Astrocyte of the hippocampus (primary cell): ENCODE measurements at regions not wholly inside any gene's neighbourhood (a gene's known extent, or its start where the extent isn't known, plus 50 kb on each side); places are given as distances from the start of the nearest gene placed in this dataset.
"Not testable (repeated sequence)": the region's sequence is repeated elsewhere in the genome, so short reads cannot be mapped to it uniquely, and the experiment has no call there.

Experiments
- DNase-seq: peaks from one replicate; pipeline ENCODE4 v3.0.0; 2011; ENCODE audit warnings: low read depth, low spot score

DNA sequence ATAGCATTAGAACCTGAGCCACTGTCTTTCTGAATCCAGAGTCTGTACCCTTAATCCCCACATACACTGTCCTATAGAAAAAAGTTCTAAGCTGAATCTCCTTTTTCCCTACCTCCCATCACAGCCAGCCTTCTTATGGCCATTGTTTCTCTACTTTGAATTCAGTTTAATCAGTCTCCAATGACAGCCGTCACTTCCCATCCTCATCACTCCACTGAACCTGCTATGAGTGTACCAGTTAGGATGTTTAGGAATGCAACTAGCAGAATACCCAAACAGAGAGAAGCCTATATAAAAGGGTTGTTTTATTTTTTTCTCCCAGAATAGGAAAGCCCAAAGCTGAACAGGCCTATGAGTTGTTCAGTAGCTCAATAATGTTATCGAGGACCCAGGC, 220.4 kb upstream of the NREP start:
- no peak for DNase-seq

DNA sequence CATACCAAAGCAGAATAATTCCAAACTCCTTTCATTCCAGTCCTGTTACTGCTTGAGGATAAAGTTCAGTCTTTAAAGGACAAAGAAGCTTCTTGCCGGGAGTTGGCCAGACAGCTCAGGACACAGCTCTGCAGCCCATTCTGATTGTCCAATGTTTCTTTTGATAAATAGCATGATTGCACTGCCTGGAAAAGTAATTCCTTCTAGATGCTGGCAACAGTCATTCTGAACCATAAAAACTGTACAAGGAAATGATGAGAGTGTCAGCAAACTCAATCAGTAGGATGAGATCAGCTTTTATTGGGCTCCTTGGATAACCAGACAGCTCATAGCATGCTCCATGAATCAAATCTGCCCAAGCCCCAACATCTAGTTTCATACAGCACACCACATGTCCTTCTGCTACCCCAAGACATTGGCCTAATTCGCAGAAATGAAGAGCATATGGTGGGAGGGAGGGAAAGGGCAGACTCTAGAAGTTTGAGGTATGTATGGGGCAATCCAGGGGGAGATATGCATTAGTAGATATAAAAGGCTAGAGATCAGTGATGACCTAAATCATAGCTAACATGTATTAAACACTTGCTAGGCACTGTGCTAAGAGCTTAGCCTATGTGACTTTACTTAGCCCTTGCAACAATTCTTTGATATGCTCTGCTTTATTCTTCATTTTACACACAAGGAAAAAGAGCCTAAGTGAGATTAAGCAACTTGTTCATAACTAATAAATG, 219.9 kb upstream of the NREP start:
- peak; percentile 53 for DNase-seq

DNA sequence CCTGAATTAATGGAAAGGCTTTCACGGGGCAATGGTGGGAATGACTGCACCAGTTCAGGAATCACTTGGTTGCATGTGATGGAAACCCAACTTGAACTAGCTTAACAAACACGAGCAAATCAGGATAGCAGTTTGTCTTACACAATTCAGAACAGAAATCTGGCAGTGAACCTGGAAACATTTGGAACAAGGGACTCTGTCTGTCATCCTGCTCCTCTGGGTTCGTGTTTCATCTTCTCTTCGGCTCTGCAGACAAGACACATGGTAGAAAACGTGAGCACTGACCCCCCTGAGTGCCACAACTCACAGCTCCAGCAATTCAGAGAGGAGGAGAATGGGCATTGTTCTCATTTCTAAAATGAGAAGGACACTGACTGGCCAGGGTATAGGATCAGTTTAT, 218.1 kb upstream of the NREP start:
- DNase-seq: no peak

DNA sequence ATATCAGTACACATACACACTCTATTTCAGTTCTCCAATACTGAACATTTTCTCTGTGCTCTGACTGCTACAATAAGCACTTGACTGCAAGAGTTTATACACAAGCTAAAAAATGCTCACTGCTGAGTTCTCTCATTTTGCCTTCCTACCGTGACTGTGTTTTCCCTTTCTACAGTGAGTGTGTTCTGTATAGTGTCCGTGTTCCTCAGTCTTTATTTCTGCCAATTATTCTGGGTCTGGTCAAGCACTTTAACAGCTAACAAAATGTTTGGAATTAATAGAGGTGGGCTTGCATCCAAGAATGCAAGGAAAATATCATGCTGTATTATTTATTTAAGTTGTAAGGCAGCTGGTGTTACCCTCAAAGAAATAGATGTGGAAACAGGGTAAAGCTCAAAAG, 217.0 kb upstream of the NREP start:
- no peak for DNase-seq

DNA sequence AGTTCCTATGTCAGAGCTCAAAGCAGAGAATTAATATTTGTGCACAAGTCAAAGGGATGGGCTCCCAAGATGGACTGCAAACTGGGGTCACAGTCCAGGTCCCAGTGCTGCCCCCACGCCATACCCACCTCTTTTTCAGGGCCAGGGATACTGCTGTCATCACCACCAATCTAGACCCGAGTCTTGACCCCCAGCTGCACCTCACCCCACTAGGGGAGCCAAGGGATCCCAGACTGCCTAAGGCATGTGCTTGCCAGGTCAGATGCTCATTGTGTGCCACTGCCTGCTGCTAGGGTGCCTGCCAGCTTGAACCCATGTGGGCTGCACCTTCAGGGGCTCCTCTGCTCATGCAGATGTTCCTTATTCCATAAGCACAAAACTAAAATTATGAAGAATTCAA, 215.6 kb upstream of the NREP start:
- no peak for DNase-seq

DNA sequence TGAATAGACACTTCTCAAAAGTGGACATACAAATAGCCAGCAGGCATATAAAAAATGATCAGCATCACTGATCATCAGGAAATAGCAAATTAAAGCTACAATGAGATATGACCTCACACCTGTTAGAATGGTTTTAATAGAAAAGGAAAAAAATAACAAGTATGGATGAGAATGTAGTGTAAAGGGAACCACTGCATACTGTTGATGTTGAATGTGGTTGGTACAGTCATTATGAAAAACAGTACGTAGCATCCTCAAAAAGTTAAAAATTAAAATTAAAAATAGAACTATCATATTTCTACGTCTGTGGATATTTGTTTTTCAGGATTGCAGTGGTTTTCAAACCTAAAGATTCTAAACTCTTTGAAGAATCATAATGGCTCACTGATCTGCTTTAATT, 215.1 kb upstream of the NREP start:
- DNase-seq: no peak

DNA sequence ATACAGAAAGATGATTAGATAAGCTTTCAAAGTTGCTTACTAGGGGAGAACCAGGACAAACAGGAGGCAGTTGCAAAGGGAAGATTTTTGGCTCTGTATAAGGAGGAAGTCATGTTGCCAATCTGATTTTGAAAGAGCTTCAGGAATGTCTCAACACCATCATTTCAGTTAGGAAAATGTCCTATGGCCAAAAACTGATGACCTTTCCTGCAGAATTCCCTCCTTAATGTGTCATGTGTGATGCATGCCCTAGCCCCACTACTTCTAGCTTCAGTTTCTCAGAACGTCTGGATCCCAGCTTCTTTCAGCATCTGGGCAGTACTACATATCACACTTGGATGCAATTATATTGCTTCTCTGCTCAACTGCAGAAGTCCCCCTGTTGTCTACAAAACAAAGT, 211.5 kb upstream of the NREP start:
- no peak for DNase-seq

DNA sequence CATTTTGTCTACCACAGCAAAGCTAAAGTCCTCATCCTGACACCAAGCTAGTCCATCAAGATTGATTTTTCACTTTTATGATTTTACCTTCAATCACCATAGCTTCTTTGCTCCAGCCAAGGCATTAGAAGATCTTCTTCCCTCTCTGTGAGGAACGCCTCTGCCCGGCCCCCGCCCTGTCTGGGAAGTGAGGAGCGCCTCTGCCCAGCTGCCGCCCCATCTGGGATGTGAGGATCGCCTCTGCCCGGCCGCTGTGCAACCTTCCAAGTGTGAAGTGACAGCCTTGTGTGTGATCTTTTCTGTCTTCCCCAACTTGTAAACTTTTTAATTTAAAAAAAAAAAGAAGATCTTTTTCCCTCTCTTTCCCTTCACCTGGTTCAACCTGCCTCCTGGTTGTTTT, 210.5 kb upstream of the NREP start:
- no peak for DNase-seq

DNA sequence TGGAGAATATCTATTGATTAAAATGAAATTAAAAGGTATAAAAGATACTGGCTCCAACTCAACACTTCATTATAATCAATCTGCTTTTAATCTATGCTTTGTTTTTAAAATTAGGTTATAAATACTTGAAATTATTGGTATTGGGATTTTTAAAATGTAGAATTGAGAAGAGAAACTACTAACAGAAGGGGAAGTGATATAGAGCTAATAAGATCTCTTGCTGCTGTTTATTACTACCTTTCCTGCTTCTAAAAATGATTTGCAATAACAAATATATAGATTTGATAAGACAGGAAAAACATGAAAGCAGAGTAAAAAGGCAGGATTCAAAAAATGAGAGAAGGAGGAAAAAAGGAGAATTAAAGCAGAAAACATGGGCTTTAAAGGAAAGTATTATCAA, 209.3 kb upstream of the NREP start:
- DNase-seq: no peak

DNA sequence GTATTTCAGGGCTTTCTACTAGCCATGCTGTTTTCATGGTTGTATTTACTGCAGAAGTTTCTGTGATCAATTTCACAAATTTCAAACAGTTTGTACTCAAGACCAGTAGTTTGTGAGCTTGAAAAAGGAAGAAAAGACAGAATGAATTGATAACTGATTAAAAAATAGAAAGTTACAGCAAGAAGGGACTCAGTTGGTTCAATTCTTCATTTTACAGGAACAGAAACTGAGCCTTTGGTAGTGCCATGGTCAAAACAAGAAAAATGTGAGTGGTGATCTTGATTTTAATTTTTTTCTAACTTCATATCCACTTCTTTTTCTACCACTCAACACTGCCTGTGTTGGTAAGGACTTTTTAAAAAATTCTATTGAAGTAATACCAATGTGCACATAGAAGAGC, 206.6 kb upstream of the NREP start:
- DNase-seq: no peak

DNA sequence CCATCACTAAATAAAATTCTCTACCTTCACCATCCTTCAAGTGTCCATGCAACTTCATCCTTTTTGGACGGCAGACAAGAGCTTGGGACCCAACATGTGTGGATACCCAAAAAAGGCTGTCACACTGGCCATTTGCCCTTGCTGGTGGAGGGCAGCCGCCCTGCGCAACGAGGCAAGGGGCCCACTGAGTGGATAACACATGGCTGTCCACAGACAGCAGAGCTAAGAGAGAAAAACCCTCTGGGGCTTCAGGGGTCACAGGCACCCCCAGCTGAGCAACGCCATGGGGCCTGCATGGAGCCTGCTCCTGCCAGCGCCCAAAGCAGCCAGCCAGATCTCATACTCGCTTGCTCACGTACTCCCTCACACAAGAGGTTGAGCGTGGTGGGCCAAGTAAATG, 205.9 kb upstream of the NREP start:
- no peak for DNase-seq

DNA sequence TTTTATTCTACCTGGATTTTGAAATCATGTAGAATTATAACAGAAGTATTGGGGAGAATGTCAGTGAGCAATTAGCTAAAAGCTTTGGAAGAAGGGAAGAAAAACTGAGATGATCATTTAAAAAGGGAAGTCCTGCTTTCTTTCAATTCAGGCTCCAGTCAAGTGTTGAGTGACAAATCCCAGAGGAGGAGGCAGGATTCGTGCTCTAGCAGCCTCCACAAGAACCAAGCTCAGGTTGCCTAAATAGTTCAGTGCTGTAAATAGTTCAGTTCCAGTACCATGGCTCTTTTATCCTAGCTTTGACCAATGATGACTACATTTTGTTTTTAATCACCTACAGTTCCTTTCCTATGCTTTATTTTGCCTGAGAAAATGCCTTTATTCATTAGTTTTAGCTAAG, 204.9 kb upstream of the NREP start:
- no peak for DNase-seq

DNA sequence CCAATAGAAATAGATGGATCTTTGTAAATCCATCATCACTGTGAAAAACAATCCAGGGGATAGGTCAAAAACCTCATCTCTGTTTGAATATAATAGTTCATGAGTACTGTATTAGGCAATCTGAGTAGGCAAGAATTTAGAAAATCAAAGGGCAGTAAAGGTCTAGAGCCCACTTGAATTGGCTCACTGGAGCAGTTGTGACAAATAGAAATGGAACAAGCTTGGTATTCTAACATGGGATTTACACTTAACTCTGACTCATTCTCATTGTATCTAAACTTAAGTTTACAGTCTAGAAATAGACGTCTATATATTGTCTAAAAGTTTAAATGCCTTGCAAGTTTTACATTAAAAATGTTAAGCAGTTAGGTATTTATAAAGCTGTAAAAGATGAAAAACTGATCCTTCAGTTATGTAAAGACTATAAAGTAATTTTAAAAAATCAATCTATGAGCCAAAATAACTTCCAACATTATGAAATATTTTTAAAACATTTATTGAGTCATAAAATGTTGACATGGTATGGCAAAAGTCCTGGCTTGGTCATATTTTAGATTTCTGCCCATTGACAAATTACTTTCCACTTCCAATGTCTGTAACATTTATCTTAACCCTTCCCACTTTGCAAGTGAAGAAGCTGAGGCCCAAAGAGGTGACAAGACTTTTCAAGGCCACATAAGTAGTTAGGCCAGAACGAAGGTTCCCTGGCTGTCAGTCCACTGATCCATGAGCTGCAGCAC, 203.7 kb upstream of the NREP start:
- DNase-seq: no peak

DNA sequence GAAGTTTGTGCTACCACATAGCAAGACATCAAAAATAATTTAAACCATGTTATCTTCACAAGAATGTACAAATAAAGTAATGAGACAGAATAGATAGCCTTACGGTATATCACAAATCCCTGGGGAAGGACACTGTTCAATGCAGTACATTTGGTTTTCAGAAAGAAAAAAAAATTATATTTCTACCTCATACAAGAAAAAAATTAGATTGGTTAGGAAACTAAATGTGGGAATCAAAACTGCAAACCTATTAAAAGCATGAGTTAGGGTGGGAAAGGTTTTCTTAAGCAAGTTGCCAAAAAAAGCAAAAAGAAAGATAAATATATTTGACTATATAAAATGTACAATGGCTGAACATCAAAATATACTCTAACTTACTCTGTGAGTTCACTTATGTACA, 201.9 kb upstream of the NREP start:
- DNase-seq: no peak

DNA sequence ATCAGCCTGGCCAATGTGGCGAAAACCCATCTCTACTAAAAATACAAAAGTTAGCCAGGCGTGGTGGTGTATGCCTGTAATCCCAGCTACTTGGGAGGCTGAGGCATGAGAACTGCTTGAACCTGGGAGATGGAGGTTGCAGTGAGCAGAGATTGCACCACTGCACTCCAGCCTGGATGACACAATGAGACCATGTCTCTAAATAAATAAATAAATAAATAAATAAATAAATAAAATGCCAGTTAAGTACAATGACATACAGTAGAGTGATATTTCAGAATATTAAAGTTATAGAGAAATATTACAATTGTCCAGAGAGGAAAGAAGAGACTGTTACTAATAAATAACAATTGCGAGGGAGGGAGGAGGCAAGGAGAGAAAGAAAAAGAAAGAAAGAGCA, 199.8 kb upstream of the NREP start:
- not testable (repeated sequence) for DNase-seq

DNA sequence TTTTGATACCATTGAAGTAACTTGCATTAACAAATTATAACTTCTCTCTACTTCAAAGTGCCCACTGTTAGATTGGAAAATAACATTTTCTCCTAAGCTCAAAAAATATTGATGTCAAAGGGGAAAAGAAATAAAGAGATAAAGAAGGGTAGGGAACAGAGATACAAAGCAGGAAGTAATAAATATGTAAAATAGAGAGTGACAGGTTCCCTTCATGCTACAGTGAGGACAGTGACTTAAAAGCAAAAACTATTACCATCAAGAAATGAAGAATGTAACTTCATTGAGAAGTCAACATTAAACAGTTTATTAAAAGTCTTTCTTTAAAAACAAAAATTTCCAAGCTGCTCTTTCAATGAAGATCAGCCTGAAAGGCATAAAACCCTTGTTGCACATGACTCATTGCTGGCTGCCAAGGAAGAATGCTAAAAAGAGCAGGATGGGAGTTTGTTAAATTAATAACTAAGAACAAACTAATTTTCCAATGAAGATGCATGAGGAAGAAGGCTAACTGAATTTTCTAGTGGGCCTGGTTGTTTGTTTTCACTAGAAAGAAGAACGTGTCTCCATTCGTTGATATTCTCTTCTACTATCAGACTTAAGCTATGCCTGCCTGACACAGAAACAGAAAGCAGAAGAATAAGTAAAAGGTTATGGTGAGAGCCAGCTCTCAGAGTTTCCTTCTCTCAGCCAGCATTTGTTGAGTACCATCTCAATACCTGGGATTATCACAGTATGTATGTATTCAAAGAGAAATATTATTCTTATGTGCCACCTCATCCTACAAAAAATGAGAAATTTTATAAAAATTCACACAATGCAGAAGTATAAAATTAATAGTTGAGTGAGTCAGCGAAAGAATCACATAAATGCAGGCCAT, 197.8 kb upstream of the NREP start:
- DNase-seq: peak; percentile 55

DNA sequence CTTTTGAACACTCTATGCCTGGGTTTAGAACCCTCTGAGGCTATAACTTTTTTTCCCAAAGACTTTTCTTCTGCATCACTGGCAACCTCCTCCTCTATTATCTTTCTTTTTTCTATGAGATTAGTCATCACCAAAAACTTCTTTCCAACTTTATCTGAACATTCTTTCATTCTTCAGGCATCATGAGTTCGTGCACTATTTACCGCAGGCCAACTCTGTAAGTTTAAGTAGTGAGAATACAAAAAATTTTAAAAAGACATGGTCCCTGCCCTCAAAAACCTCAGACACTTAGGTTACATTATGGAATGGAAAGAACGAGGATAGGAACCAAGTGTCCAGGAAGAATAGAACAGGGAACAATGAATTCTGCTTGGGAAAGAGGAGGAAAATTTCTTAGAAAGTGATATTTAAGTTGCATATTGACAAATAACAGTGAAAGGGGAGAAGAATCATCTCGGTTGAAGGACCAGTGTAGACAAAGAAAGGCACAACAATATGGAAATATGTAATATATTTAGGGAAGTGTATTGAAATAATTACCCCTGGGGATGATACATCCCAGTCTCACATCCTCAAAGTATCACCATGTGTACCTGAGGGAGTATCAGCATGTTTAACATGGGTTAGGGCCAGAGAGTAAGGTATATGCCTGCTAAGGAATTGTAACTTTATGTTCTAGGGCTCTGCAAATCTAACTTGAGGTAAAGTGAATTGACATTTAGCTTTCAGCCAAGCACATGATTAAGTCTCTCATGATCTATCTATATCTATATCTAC, 196.5 kb upstream of the NREP start:
- peak; percentile 87 for DNase-seq

DNA sequence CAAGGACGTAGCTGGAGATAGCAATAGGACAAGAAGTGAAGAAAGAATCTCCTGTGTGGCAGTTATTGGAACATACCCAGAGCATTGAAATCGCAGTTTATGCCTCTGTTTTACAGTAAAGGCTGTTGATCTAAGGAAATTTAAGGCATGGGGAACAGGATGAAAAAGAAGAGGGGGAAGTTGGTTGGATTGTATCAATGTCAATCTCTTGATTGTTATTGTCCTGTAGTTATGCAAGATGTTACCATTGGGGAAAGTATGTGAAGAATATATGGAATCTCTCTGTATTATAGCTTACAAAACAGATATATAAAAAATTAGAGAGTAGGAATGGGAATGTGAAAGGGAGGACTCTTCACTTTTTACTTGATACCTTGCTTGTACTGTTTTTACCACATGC, 195.6 kb upstream of the NREP start:
- no peak for DNase-seq

DNA sequence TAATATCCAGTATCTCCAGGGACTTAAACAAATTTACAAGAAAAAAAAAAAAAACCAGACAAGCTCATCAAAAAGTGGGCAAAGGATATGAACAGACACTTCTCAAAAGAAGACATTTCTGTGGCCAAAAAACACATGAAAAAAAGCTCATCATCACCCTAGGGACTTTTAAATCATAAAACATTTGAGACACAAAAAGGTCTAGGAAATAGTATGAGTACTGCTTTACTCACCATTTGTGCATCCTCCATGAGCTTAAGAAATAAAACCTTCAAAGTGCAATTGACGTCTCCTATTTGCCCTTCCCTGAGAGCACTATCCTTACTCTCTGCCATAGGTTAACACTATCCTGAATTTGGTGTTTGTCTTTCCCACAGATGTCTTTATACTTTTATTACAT, 193.7 kb upstream of the NREP start:
- no peak for DNase-seq

DNA sequence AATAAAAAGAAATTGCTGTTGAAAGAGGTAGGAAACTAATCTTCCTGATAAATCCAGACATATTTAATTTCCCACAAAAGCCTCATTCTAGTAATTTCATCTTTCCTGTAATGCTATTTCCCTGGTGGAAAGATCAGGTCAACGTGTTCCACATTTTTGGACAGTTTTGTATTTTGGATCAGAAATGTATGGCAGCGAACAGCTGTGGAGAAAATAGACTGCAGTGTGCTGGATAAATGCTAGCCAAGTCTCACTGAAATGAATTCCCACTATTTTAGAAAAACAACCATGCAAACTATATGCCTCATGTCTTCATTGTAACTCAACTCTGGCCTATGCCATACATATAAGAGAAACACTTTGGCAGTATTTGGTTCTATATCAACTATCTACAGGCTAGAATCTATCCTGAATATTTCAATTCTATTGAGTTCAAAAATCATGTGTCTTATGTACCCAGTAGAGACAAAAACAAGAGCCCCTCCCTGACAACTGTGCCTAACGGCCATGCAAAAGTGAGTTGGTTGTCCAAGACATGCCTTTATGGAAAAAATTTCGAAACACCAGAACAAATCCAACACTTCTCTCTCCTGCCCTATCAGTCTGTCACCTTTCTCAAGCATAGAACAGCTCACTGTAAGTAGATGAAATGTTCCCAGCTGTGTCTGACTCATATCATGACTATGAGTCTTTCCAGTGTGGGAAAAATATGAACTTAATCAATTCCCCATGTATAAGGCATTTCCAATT, 191.3 kb upstream of the NREP start:
- DNase-seq: peak; percentile 82

DNA sequence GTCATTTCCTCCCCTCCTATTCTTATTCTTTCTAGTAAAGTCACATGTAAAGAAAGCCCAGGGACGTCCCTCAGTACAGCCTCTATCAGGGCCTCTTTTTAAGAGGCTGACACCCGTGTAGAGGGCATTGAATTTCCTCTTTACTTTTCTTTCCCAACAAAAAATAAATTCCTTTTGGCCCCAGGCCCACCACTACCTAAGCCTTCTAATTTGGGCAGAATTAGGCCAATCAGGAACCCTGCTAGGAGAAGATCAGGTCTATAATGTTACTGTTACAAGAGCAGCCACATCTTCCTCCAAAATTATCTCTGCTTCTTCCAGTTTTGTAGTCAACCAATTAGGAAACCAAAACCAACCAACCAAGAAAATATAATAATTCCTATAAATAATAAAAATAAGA, 189.6 kb upstream of the NREP start:
- DNase-seq: no peak
